Esophagus mucosa (tissue), 1 donor: ENCODE measurements at regions not wholly inside any gene's neighbourhood (a gene's known extent, or its start where the extent isn't known, plus 50 kb on each side); places are given as distances from the start of the nearest gene placed in this dataset.
"Not testable (repeated sequence)": the region's sequence is repeated elsewhere in the genome, so short reads cannot be mapped to it uniquely, and the experiment has no call there.

Source experiments
- ATAC-seq: fragments of 200-7000 bp; cut with Tn5 transposase; one replicate; pipeline ENCODE4 v1.9.1; 2020
- donor health status: DM: yes; HTN: yes; CAD: no.

- no peak for ATAC-seq
Observed at GRCh38 chr1:184183919-184184318, 132.4 kb downstream of the TSEN15 start.

GRCh38 chr1:184184614-184185013 lies 133.1 kb downstream of the TSEN15 start:
- ATAC-seq, result not testable (repeated sequence)

DNA sequence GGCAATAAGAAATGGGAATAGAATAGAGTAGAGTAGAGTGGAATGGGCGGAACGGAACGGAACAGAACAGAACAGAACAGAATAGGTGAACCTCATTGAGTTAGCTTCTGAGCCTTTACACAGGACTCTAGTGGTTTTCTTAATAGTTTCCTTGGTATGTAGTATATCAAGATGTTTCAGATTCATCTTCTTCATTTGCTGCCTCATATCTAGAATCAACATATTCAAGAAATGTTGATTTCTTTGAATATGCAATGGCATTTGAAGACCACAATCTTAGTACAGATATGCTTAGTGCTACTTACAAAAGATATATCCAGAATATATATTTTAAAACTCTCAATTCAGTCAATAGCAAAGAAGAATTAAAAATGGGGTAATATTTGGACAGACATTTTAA lies 133.8 kb downstream of the TSEN15 start:
- no peak for ATAC-seq

- no peak for ATAC-seq
Observed at GRCh38 chr1:184186167-184186566, 134.6 kb downstream of the TSEN15 start.

DNA sequence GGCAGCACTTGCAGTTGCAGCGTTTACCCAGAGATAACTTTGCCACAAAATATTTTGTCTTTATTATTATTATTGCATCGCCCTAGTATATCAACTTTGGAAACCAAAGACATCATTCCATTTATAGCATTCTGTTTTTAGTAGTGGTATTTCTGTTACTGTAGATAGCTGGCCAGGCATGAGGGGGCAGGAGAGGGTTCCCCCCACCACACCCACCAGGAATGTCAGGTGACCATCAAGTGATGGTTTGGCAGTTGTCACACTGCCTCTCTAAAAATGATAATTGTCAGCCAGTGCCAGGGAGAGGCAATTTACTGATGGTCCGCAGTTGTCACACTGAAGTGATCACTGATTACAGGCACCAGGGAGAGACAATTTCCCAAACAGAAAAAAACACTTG lies 135.6 kb downstream of the TSEN15 start:
- ATAC-seq, result no peak

DNA sequence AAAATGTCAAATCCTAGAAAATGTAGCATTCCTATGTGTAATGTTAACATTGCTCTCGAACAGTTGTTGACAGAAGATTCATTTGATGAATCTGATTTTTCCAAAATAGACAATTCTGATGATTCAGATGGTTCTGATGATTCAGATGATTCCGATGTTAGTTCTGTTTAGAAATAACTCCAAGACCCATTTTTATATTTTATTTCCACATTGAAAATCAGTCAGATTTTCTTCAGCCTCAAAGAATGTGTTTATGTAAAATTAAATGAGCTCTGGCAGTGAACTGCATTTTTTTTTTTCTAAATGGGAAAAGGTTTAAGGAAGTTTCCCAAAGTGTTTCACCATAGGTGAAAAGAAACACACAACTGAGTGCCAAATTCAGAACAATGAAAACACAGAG lies 136.5 kb downstream of the TSEN15 start:
- no peak for ATAC-seq

DNA sequence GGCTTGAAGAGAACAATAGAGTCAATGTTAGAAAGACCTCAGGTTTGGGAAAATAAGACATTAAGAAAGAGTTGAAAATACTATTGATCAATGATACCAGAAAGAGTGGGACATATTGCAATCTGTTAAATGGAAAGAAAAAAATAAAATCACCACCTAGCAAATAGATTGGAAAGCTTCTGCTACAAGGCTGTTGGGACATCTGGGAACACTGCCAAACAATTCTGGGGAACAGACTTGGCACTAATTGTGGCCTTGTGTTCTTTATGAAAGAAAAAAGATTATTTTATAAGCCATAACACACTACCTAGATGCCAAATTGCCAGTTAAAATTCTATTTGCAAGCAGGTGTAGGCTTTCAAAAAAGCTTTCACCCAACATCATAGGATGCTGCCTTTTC lies 137.8 kb downstream of the TSEN15 start:
- no peak for ATAC-seq

- no peak for ATAC-seq
Observed at GRCh38 chr1:184190616-184191015, 139.1 kb downstream of the TSEN15 start.

GRCh38 chr1:184191181-184191621 lies 139.7 kb downstream of the TSEN15 start:
- ATAC-seq, result no peak

- ATAC-seq, result no peak
Observed at GRCh38 chr1:184192796-184193195, 141.3 kb downstream of the TSEN15 start.

DNA sequence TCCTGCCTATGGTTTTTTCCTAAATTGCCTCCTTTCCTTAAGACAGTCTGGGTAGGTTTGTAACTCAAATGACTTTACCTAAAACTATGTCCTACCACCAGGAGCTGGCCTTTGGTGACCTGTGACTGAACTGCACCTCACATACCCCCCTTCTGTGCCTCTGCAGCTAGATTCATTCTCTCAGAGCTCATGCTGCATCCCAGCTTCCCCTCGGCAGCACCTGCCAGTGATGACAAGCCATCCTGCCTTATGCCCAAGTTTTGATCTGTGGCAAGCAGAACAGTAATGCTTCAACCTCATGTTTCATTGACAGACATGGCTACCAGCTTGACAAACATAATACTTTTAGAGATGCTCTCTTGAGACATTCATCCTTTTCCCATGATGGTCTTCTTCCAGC lies 141.9 kb downstream of the TSEN15 start:
- ATAC-seq, result no peak

DNA sequence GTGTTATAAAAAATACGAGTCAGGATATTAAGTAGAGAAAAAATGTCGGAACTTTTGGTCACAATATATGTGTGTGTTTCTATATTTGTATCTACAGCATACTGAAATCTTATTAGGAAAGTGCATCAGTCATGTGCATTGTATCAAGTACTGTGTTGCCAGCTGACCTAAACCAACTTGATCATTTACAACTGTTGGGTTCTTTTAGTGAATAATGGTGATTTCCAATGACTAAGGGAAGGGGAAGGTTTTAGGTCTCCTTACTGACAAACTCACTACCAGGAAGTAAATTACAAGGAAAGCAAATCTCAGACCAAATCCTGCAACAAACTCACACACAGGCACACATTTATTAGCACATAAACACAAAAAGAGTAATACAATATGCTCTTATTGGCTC lies 142.7 kb downstream of the TSEN15 start:
- no peak for ATAC-seq

DNA sequence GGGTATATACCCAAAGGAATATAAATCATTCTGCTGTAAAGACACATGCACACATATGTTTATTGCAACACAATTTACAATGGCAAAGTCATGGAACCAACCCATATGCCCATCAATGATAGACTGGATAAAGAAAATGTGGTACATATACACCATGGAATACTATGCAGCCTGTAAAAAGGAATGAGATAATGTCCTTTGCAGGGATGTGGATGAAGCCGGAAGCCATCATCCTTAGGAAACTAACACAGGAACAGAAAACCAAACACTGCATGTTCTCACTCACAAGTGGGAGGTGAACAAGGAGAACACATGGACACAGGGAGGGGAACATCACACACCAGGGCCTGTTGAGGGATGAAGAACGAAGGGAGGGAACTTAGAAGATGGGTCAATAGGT lies 144.2 kb downstream of the TSEN15 start:
- ATAC-seq, result not testable (repeated sequence)

- ATAC-seq, result no peak
Observed at GRCh38 chr1:184197831-184198230, 146.3 kb downstream of the TSEN15 start.

DNA sequence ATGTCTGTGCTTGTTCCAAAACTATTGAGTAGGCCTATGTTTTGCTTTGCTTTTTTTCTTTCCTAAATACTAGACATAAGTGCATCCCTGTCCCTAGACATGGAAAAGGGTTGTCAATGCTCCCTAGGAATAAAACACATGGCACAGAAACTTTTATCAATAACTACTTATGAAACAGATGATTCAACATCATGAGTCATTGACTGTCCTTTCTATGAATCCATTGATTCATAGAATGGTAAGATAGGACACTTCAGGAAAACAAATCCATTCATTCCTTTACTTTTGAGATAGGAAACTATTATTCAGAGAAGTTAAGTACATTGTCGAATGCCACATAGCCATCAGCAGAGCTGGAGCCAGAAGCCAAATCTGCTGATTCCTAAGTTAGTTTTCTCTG lies 147.5 kb downstream of the TSEN15 start:
- ATAC-seq, result no peak

GRCh38 chr1:184199438-184200085 lies 148.0 kb downstream of the TSEN15 start:
- no peak for ATAC-seq

GRCh38 chr1:184208622-184209021 lies 157.1 kb downstream of the TSEN15 start:
- no peak for ATAC-seq

DNA sequence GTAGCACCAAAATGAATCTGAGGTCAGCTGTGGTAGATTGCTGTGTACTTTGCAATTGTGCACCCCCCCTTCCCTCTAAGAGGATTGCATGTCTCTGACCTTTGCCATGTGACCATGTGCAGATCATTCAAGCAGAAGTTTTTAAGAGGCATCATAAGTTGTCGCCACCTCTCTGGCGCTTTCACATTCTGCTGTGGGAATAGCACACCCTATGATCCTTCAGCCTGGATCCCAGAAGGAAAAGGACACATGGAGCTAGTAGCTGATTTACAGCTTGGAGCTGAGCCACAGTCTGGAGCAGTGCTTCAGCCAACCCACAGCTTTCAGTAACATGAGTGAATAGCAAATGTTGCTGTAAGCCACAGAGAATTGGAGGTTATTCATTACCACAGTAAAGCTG lies 158.5 kb downstream of the TSEN15 start:
- ATAC-seq, result no peak

DNA sequence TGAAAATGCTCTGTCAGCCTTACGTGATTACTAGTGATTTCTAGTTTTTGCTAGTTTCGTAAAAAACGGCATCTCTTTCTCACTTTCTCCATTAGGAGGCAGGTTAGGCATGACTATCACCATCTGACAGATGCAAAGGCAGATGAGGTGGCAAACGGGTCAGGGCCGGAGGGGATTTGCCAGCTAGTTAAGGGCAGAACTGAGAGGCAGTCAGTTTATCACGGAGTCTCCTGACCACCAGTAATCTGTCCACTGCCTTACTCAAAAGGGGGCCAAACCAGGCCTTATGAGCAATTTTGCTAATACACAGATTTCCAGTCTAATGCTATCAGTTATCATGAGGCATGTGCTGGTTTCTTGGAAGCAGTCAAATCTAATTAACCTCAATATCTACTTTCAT lies 159.3 kb downstream of the TSEN15 start:
- no peak for ATAC-seq

GRCh38 chr1:184212649-184213314 lies 161.3 kb downstream of the TSEN15 start:
- ATAC-seq, result peak; percentile 85

DNA sequence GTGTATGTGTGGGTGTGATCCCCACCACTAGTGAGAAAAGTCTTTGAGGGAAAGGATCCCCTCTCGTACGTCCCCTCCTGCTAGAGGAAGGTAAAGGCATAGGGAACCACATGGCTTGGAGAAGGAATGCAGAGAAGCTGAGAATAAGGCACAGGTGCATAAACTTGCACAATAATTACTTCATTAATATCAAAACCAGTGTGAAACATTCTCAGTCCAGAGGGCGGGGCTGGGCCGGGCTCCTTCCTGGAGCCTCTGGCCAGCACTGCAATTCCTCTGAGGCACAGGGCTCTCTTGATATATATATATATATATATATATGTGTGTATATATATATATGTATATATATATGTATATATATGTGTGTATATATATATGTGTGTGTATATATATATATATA lies 162.6 kb downstream of the TSEN15 start:
- peak; percentile 37 for ATAC-seq

GRCh38 chr1:184215274-184215925 lies 163.9 kb downstream of the TSEN15 start:
- no peak for ATAC-seq

DNA sequence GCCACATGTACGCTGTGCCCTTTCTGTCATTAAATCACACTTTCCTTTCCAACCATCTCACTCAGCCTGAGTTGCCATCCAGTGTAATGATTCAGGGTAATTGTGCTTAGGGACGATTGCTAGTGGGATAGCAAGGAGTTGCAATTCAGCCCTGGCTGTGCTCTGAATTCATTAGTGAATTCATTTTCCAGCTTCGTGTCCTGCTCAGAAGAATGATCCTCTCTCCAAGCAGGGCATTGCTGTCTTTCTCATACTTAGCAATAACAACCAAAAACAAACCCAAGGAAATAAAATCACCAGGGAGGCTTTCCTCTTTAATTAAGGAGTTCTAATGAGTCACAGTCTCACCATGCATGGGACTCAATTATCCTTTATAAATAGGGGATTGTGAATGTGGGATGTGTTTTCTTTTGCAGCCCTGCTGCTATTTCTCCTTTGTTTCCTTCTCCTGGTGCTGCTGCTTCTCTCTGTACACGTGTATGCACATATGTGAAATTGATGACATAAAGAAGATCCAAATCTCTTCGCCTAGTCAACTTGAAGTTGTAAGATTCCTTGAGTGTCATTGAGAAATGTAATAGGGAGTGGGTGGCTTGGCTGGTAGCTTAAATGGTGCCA lies 167.0 kb downstream of the TSEN15 start:
- no peak for ATAC-seq

GRCh38 chr1:184219414-184219813 lies 167.4 kb upstream of the C1orf21 start:
- ATAC-seq, result no peak
